ENCODE measurements at regions not wholly inside any gene's neighbourhood (a gene's known extent, or its start where the extent isn't known, plus 50 kb on each side); places are given as distances from the start of the nearest gene placed in this dataset.

- CTCF ChIA-PET (ENCODE audit: partially characterized antibody) = no interaction called here
- H3K4me3 Mint-ChIP-seq = no peak overlapping the region
- intact Hi-C loops (cut with micrococcal nuclease) = no loop called here
Measured at GRCh38 chr18:41150316-41150715, 804.7 kb upstream of the PIK3C3 start.

DNA sequence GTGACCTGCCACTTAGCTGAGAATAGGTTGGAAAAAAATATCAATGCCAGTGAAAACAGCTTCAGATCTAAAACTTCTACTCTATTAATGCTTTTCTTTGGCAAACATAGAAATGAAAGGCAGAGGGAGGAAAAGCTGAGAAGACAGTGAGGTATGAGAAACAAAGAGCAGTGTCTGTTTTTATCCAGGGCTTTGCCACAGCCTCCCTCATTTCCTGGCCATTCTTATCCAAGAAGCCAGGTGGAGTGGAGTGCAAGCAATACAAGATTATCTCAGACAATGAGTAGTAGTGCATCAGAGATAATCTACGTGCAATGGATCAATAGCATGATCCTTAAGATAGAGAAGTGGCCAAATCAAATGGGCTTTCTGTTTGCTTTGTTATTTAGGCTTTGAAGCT, 808.7 kb upstream of the PIK3C3 start:
- intact Hi-C loops (cut with micrococcal nuclease) = no loop called here
- Mint-ChIP-seq H3K9me3 (peaks cover 2 to 30% (median 17%) of the 10 kb centered on the region in 8 donors), H3K27me3 (no peaks in the 10 kb centered on the region), H3K4me1 (no peaks in the 10 kb centered on the region), H3K4me3 (no peak overlapping the region), H3K36me3 (no peaks in the 10 kb centered on the region), H3K27ac (no peak overlapping the region)
- Histone ChIP-seq H3K9me3 (ENCODE audit: control insufficient read depth in 1 of 2, low read length in 2 of 2) (no peaks in the 10 kb centered on the region), H3K27me3 (ENCODE audit: insufficient read depth, low read length) (no peaks in the 10 kb centered on the region), H3K36me3 (ENCODE audit: insufficient read depth, low read length) (no peaks in the 10 kb centered on the region), H3K4me3 (ENCODE audit: low read length in 2 of 2) (no peak overlapping the region), H3K27ac (ENCODE audit: low read depth, low read length) (no peak overlapping the region), H3K4me1 (ENCODE audit: insufficient read depth, low read length) (no peaks in the 10 kb centered on the region)
- ChIA-PET POLR2A (ENCODE audit: partially characterized antibody) (no interaction called here), CTCF (ENCODE audit: partially characterized antibody) (no interaction called here)
- DNase-seq = no peak

More at GRCh38 chr18:41150316-41150715, 804.7 kb upstream of the PIK3C3 start:
- H3K36me3 Mint-ChIP-seq = no peaks in the 10 kb centered on the region
- POLR2A ChIA-PET (ENCODE audit: partially characterized antibody) = no interaction called here
- H3K27me3 ChIP-seq (ENCODE audit: insufficient read depth, low read length) = no peaks in the 10 kb centered on the region
- no peaks in the 10 kb centered on the region for H3K36me3 ChIP-seq (ENCODE audit: insufficient read depth, low read length)
- no peaks in the 10 kb centered on the region for H3K9me3 ChIP-seq (ENCODE audit: control insufficient read depth in 1 of 2, low read length in 2 of 2)
- H3K4me3 ChIP-seq (ENCODE audit: low read length in 2 of 2) = no peak overlapping the region
- no peaks in the 10 kb centered on the region for H3K27me3 Mint-ChIP-seq
- H3K27ac Mint-ChIP-seq = no peak overlapping the region
- H3K4me1 Mint-ChIP-seq = no peaks in the 10 kb centered on the region
- DNase-seq = no peak
- H3K27ac ChIP-seq (ENCODE audit: low read depth, low read length) = no peak overlapping the region
- H3K4me1 ChIP-seq (ENCODE audit: insufficient read depth, low read length) = no peaks in the 10 kb centered on the region
- peaks cover 0 to 22% (median 12%) of the 10 kb centered on the region in 8 donors for H3K9me3 Mint-ChIP-seq

- no peak overlapping the region for H3K27ac ChIP-seq (ENCODE audit: low read depth, low read length)
- ChIA-PET POLR2A (ENCODE audit: partially characterized antibody) (no interaction called here), CTCF (ENCODE audit: partially characterized antibody) (no interaction called here)
- H3K4me3 ChIP-seq (ENCODE audit: low read length in 2 of 2) = no peak overlapping the region
- no peaks in the 10 kb centered on the region for H3K9me3 ChIP-seq (ENCODE audit: control insufficient read depth in 1 of 2, low read length in 2 of 2)
- H3K36me3 ChIP-seq (ENCODE audit: insufficient read depth, low read length) = no peaks in the 10 kb centered on the region
- peaks cover 2 to 31% (median 14%) of the 10 kb centered on the region in 8 donors for H3K9me3 Mint-ChIP-seq
- no peaks in the 10 kb centered on the region for H3K36me3 Mint-ChIP-seq
- H3K4me1 Mint-ChIP-seq = no peaks in the 10 kb centered on the region
- no peaks in the 10 kb centered on the region for H3K27me3 ChIP-seq (ENCODE audit: insufficient read depth, low read length)
- H3K27ac Mint-ChIP-seq = no peak overlapping the region
- intact Hi-C loops (cut with micrococcal nuclease) = no loop called here
- H3K4me1 ChIP-seq (ENCODE audit: insufficient read depth, low read length) = no peaks in the 10 kb centered on the region
- no peak for DNase-seq
- H3K27me3 Mint-ChIP-seq = no peaks in the 10 kb centered on the region
- H3K4me3 Mint-ChIP-seq = no peak overlapping the region
Measured at GRCh38 chr18:41145516-41145915, 809.5 kb upstream of the PIK3C3 start.

DNA sequence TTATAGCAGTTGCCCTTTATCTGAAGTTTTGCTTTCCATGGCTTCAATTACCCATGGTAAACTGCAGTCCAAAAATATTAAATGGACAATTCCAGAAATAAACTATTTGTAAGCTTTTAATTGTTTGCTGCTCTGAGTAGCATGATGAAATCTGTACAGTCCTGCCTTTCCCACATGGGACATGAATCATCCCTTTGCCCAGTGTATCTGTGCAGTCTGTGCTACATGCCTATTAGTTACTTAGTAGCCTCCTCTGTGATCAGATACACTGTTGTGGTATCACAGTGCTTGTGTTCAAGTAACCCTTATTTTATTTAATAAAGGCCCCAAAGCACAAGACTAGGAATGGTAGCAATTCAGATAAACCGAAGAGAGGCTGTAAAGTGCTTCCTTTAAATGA, 810.6 kb upstream of the PIK3C3 start:
- no peak for DNase-seq
- ChIA-PET POLR2A (ENCODE audit: partially characterized antibody) (no interaction called here), CTCF (ENCODE audit: partially characterized antibody) (no interaction called here)
- no peaks in the 10 kb centered on the region for H3K36me3 Mint-ChIP-seq
- H3K4me3 Mint-ChIP-seq = no peak overlapping the region
- Histone ChIP-seq H3K4me3 (ENCODE audit: low read length in 2 of 2) (no peak overlapping the region), H3K4me1 (ENCODE audit: insufficient read depth, low read length) (no peaks in the 10 kb centered on the region), H3K36me3 (ENCODE audit: insufficient read depth, low read length) (no peaks in the 10 kb centered on the region), H3K27ac (ENCODE audit: low read depth, low read length) (no peak overlapping the region), H3K27me3 (ENCODE audit: insufficient read depth, low read length) (no peaks in the 10 kb centered on the region), H3K9me3 (ENCODE audit: control insufficient read depth in 1 of 2, low read length in 2 of 2) (no peaks in the 10 kb centered on the region)
- H3K4me1 Mint-ChIP-seq = no peaks in the 10 kb centered on the region
- no peaks in the 10 kb centered on the region for H3K27me3 Mint-ChIP-seq
- intact Hi-C loops (cut with micrococcal nuclease) = no loop called here
- H3K27ac Mint-ChIP-seq = no peak overlapping the region
- peaks cover 7 to 28% (median 14%) of the 10 kb centered on the region in 8 donors for H3K9me3 Mint-ChIP-seq

DNA sequence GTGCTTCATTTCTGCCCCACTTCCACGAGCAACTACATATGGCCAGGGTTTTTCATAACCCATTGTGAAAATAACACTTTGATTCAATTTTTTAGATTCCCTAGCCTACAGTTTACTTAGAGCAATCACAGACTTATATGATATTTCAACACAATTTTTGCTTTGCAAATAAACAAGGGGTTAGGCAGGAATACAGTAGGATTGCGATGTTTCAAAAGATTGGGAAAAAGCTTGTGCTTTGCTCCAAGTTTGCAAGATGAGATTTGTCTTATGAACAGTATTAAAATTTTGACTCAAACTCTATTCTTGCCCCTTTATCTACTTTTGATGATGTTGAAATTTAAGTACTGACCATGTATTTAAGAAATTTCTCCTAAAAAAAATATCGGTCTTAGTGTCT, 814.5 kb upstream of the PIK3C3 start:
- Histone ChIP-seq H3K27me3 (ENCODE audit: insufficient read depth, low read length) (no peaks in the 10 kb centered on the region), H3K9me3 (ENCODE audit: control insufficient read depth in 1 of 2, low read length in 2 of 2) (no peaks in the 10 kb centered on the region), H3K36me3 (ENCODE audit: insufficient read depth, low read length) (no peaks in the 10 kb centered on the region), H3K27ac (ENCODE audit: low read depth, low read length) (no peak overlapping the region), H3K4me1 (ENCODE audit: insufficient read depth, low read length) (no peaks in the 10 kb centered on the region), H3K4me3 (ENCODE audit: low read length in 2 of 2) (no peak overlapping the region)
- intact Hi-C loops (cut with micrococcal nuclease) = no loop called here
- no peak for DNase-seq
- H3K4me3 Mint-ChIP-seq = no peak overlapping the region
- H3K27ac Mint-ChIP-seq = no peak overlapping the region
- CTCF ChIA-PET (ENCODE audit: partially characterized antibody) = no interaction called here
- no peaks in the 10 kb centered on the region for H3K36me3 Mint-ChIP-seq
- H3K9me3 Mint-ChIP-seq = peaks cover 7 to 25% (median 12%) of the 10 kb centered on the region in 8 donors
- H3K4me1 Mint-ChIP-seq = no peaks in the 10 kb centered on the region
- no peaks in the 10 kb centered on the region for H3K27me3 Mint-ChIP-seq
- POLR2A ChIA-PET (ENCODE audit: partially characterized antibody) = no interaction called here

DNA sequence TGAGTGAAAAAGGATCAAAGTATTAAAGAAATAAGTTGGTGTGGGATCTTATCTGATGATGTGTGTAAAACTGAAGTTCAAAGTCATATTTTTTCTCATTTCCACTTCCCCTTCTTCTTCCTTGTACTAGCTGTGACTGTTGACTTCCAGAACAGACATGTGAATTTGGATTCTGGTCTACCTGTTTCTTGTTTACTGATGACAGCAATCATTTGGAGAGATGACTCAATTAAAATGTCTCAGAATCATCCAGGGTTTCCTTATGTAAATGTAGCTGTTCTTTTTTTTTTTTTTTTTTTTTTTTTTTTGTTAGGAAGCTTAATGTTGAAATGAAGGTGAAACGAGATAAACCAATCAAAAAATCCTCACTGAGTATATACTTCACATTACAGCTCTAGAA, 819.9 kb upstream of the PIK3C3 start:
- H3K27me3 ChIP-seq (ENCODE audit: insufficient read depth, low read length) = no peaks in the 10 kb centered on the region
- no peaks in the 10 kb centered on the region for H3K4me1 ChIP-seq (ENCODE audit: insufficient read depth, low read length)
- peaks cover 0 to 35% (median 14%) of the 10 kb centered on the region in 8 donors for H3K9me3 Mint-ChIP-seq
- H3K36me3 ChIP-seq (ENCODE audit: insufficient read depth, low read length) = no peaks in the 10 kb centered on the region
- H3K27me3 Mint-ChIP-seq = no peaks in the 10 kb centered on the region
- no peak overlapping the region for H3K27ac ChIP-seq (ENCODE audit: low read depth, low read length)
- no peak overlapping the region for H3K4me3 ChIP-seq (ENCODE audit: low read length in 2 of 2)
- no peaks in the 10 kb centered on the region for H3K9me3 ChIP-seq (ENCODE audit: control insufficient read depth in 1 of 2, low read length in 2 of 2)
- H3K4me1 Mint-ChIP-seq = no peaks in the 10 kb centered on the region
- H3K36me3 Mint-ChIP-seq = no peaks in the 10 kb centered on the region
- ChIA-PET POLR2A (ENCODE audit: partially characterized antibody) (no interaction called here), CTCF (ENCODE audit: partially characterized antibody) (no interaction called here)
- no peak overlapping the region for H3K27ac Mint-ChIP-seq
- intact Hi-C loops (cut with micrococcal nuclease) = no loop called here
- peak overlapping the region in 1 of 8 donors; percentile 34 for H3K4me3 Mint-ChIP-seq
- DNase-seq = no peak

DNA sequence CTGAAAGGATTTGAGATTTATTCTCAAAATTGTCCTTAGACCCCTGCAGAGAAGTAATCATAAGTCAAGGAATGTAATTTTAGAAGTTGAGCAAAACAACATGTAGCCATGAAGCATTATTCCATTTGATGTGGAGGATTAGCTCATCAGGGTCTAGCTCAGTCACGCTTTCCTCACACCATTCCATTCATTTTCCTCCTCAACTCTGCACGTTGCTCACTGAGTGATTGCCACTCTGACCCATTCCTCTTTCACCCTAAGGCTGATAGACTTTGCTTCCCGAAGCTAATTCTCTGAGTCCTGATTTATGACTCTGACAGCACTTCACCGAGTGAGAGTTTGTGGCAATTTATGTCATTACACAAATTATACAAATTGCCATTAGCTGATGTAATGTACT, 820.6 kb upstream of the PIK3C3 start:
- H3K4me1 ChIP-seq (ENCODE audit: insufficient read depth, low read length) = no peaks in the 10 kb centered on the region
- H3K27ac Mint-ChIP-seq = no peak overlapping the region
- POLR2A ChIA-PET (ENCODE audit: partially characterized antibody) = no interaction called here

GRCh38 chr18:41131050-41131449, 824.0 kb upstream of the PIK3C3 start:
- ChIA-PET CTCF (ENCODE audit: partially characterized antibody) (no interaction called here), POLR2A (ENCODE audit: partially characterized antibody) (no interaction called here)
- no peaks in the 10 kb centered on the region for H3K9me3 ChIP-seq (ENCODE audit: control insufficient read depth in 1 of 2, low read length in 2 of 2)
- no peaks in the 10 kb centered on the region for H3K27me3 Mint-ChIP-seq
- H3K36me3 Mint-ChIP-seq = no peaks in the 10 kb centered on the region
- no peak overlapping the region for H3K4me3 ChIP-seq (ENCODE audit: low read length in 2 of 2)
- no peaks in the 10 kb centered on the region for H3K36me3 ChIP-seq (ENCODE audit: insufficient read depth, low read length)
- intact Hi-C loops (cut with micrococcal nuclease) = no loop called here
- no peaks in the 10 kb centered on the region for H3K4me1 Mint-ChIP-seq
- no peak overlapping the region for H3K4me3 Mint-ChIP-seq
- no peak for DNase-seq
- no peak overlapping the region for H3K27ac ChIP-seq (ENCODE audit: low read depth, low read length)
- H3K27me3 ChIP-seq (ENCODE audit: insufficient read depth, low read length) = no peaks in the 10 kb centered on the region
- H3K4me1 ChIP-seq (ENCODE audit: insufficient read depth, low read length) = no peaks in the 10 kb centered on the region
- no peak overlapping the region for H3K27ac Mint-ChIP-seq
- peaks cover 0 to 31% (median 9%) of the 10 kb centered on the region in 8 donors for H3K9me3 Mint-ChIP-seq

More for the DNA sequence above, 820.6 kb upstream of the PIK3C3 start:
- Histone ChIP-seq H3K27ac (ENCODE audit: low read depth, low read length) (no peak overlapping the region), H3K9me3 (ENCODE audit: control insufficient read depth in 1 of 2, low read length in 2 of 2) (no peaks in the 10 kb centered on the region), H3K27me3 (ENCODE audit: insufficient read depth, low read length) (no peaks in the 10 kb centered on the region), H3K36me3 (ENCODE audit: insufficient read depth, low read length) (no peaks in the 10 kb centered on the region), H3K4me3 (ENCODE audit: low read length in 2 of 2) (no peak overlapping the region)
- H3K27me3 Mint-ChIP-seq = no peaks in the 10 kb centered on the region
- no peak for DNase-seq
- H3K4me3 Mint-ChIP-seq = no peak overlapping the region
- peaks cover 0 to 31% (median 13%) of the 10 kb centered on the region in 8 donors for H3K9me3 Mint-ChIP-seq
- intact Hi-C loops (cut with micrococcal nuclease) = no loop called here
- CTCF ChIA-PET (ENCODE audit: partially characterized antibody) = no interaction called here
- no peaks in the 10 kb centered on the region for H3K36me3 Mint-ChIP-seq
- H3K4me1 Mint-ChIP-seq = no peaks in the 10 kb centered on the region

All from CD4-positive, alpha-beta memory T cell (primary cell).